ENCODE measurements at regions not wholly inside any gene's neighbourhood (a gene's known extent, or its start where the extent isn't known, plus 50 kb on each side); places are given as distances from the start of the nearest gene placed in this dataset.
"Not testable (repeated sequence)": the region's sequence is repeated elsewhere in the genome, so short reads cannot be mapped to it uniquely, and the experiment has no call there.

- not testable (repeated sequence) for DNase-seq
Measured at GRCh38 chr11:134719940-134720690, 308.1 kb upstream of the B3GAT1 start.

GRCh38 chr11:134719397-134719796 is 307.4 kb upstream of the B3GAT1 start:
- DNase-seq: no peak

GRCh38 chr11:134716582-134716981 is 304.5 kb upstream of the B3GAT1 start:
- no peak for DNase-seq

- DNase-seq: no peak
Measured at GRCh38 chr11:134714021-134714656, 302.1 kb upstream of the B3GAT1 start.

GRCh38 chr11:134712228-134713145 is 300.4 kb upstream of the B3GAT1 start:
- no peak for DNase-seq

GRCh38 chr11:134711588-134711987 is 299.5 kb upstream of the B3GAT1 start:
- no peak for DNase-seq

GRCh38 chr11:134710861-134711407 is 298.9 kb upstream of the B3GAT1 start:
- DNase-seq: no peak

- no peak for DNase-seq
Measured at GRCh38 chr11:134705858-134706257, 293.8 kb upstream of the B3GAT1 start.

GRCh38 chr11:134702827-134703226 is 290.8 kb upstream of the B3GAT1 start:
- no peak for DNase-seq

- DNase-seq: no peak
Measured at GRCh38 chr11:134701564-134702165, 289.6 kb upstream of the B3GAT1 start.

- no peak for DNase-seq
Measured at GRCh38 chr11:134700101-134700640, 288.1 kb upstream of the B3GAT1 start.

- DNase-seq: no peak
Measured at GRCh38 chr11:134696455-134696854, 284.4 kb upstream of the B3GAT1 start.

GRCh38 chr11:134691985-134692384 is 279.9 kb upstream of the B3GAT1 start:
- no peak for DNase-seq

- no peak for DNase-seq
Measured at GRCh38 chr11:134691295-134691873, 279.3 kb upstream of the B3GAT1 start.

GRCh38 chr11:134689886-134690285 is 277.8 kb upstream of the B3GAT1 start:
- no peak for DNase-seq

GRCh38 chr11:134687548-134687947 is 275.5 kb upstream of the B3GAT1 start:
- no peak for DNase-seq

GRCh38 chr11:134686460-134687061 is 274.5 kb upstream of the B3GAT1 start:
- DNase-seq: no peak

GRCh38 chr11:134685793-134686380 is 273.8 kb upstream of the B3GAT1 start:
- no peak for DNase-seq

GRCh38 chr11:134684576-134684975 is 272.5 kb upstream of the B3GAT1 start:
- no peak for DNase-seq

GRCh38 chr11:134683860-134684259 is 271.8 kb upstream of the B3GAT1 start:
- DNase-seq: no peak

GRCh38 chr11:134682577-134682976 is 270.5 kb upstream of the B3GAT1 start:
- DNase-seq: no peak

Measured in SHP77 treated with DMSO at 0.1 percent for 48 hours (cell line).